ENCODE measurements at regions not wholly inside any gene's neighbourhood (a gene's known extent, or its start where the extent isn't known, plus 50 kb on each side); places are given as distances from the start of the nearest gene placed in this dataset.

GRCh38 chr16:9259914-9260608, 168.6 kb downstream of the HAPSTR1 start:
- Histone ChIP-seq H3K36me3 (ENCODE audit: control insufficient read depth in 2 of 2, insufficient read depth in 1 of 2, low read length in 2 of 2) (no peaks in the 10 kb centered on the region), H3K4me1 (ENCODE audit: control insufficient read depth, insufficient read depth, low read length) (peaks cover 6% of the 10 kb centered on the region), H3K9me3 (ENCODE audit: control insufficient read depth, insufficient read depth, low read depth, low read length) (no peaks in the 10 kb centered on the region), H3K27ac (ENCODE audit: extremely low read depth, low read depth, low read length) (no peak overlapping the region), H3K4me3 (ENCODE audit: low read depth, low read length) (no peak overlapping the region)
- CTCF ChIA-PET: interaction anchor here (0.5 to 2.1 kb wide), 7 partner anchors 12 to 1249 kb away, joined by 3 to 7 read pairs (median 3); no protein-coding TSS in a partner anchor
- POLR2A ChIA-PET: no interaction called here
- TF ChIP-seq ZBTB6 (tag by site-specific recombination; IDR thresholded peaks at IDR 0.05): no peak
- no peak for TF ChIP-seq OVOL3 (tag by site-specific recombination; IDR thresholded peaks at IDR 0.05)
- TF ChIP-seq ZBTB11 (tag by site-specific recombination; conservative IDR thresholded peaks at IDR 0.05; ENCODE audit: low read depth): no peak
- TF ChIP-seq ZNF2 (tag by site-specific recombination; IDR thresholded peaks at IDR 0.05): no peak

DNA sequence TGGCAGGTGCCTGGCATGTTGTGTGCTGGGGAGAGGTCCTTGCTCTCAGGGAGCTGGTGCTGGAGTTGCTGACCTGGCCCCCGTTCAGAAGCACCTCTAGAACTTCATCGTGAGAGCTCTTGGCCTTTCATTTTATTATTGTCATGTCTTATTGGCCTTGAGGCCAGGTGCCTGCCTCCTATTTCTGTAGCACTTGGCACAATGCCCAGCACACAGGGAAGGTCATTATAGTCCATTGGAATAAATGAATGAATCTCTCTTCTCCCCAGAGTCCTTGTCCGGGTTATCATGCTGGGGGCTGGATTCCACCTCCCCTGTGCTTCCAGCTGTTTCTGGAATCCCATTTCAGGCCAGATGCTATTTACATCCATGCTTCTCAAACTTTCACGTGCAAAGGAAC, 169.2 kb downstream of the HAPSTR1 start:
- Histone ChIP-seq H3K4me1 (ENCODE audit: control insufficient read depth, insufficient read depth, low read length) (peaks cover 4% of the 10 kb centered on the region), H3K9me3 (ENCODE audit: control insufficient read depth, insufficient read depth, low read depth, low read length) (no peaks in the 10 kb centered on the region), H3K36me3 (ENCODE audit: control insufficient read depth in 2 of 2, insufficient read depth in 1 of 2, low read length in 2 of 2) (no peaks in the 10 kb centered on the region), H3K27ac (ENCODE audit: extremely low read depth, low read depth, low read length) (no peak overlapping the region), H3K4me3 (ENCODE audit: low read depth, low read length) (no peak overlapping the region)
- POLR2A ChIA-PET: no interaction called here
- CTCF ChIA-PET: interaction anchor here (0.6 to 1.5 kb wide), 7 partner anchors 38 to 1249 kb away, joined by 3 to 6 read pairs (median 3); no protein-coding TSS in a partner anchor
- TF ChIP-seq, protein P1, sequence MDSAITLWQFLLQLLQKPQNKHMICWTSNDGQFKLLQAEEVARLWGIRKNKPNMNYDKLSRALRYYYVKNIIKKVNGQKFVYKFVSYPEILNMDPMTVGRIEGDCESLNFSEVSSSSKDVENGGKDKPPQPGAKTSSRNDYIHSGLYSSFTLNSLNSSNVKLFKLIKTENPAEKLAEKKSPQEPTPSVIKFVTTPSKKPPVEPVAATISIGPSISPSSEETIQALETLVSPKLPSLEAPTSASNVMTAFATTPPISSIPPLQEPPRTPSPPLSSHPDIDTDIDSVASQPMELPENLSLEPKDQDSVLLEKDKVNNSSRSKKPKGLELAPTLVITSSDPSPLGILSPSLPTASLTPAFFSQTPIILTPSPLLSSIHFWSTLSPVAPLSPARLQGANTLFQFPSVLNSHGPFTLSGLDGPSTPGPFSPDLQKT (IDR thresholded peaks at IDR 0.05; ENCODE audit: borderline replicate concordance, low read depth, low read length): no peak
- TF ChIP-seq, protein P2, sequence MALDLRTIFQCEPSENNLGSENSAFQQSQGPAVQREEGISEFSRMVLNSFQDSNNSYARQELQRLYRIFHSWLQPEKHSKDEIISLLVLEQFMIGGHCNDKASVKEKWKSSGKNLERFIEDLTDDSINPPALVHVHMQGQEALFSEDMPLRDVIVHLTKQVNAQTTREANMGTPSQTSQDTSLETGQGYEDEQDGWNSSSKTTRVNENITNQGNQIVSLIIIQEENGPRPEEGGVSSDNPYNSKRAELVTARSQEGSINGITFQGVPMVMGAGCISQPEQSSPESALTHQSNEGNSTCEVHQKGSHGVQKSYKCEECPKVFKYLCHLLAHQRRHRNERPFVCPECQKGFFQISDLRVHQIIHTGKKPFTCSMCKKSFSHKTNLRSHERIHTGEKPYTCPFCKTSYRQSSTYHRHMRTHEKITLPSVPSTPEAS (tag by site-specific recombination; IDR thresholded peaks at IDR 0.05): no peak
- TF ChIP-seq ZNF747 (tag by site-specific recombination; IDR thresholded peaks at IDR 0.05): no peak
- no peak for TF ChIP-seq ZNF530 (tag by site-specific recombination; IDR thresholded peaks at IDR 0.05; ENCODE audit: low read depth)
- TF ChIP-seq, protein P3, sequence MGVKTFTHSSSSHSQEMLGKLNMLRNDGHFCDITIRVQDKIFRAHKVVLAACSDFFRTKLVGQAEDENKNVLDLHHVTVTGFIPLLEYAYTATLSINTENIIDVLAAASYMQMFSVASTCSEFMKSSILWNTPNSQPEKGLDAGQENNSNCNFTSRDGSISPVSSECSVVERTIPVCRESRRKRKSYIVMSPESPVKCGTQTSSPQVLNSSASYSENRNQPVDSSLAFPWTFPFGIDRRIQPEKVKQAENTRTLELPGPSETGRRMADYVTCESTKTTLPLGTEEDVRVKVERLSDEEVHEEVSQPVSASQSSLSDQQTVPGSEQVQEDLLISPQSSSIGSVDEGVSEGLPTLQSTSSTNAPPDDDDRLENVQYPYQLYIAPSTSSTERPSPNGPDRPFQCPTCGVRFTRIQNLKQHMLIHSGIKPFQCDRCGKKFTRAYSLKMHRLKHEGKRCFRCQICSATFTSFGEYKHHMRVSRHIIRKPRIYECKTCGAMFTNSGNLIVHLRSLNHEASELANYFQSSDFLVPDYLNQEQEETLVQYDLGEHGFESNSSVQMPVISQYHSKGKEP (tag by site-specific recombination; IDR thresholded peaks at IDR 0.05): no peak
- TF ChIP-seq IKZF3 (tag by site-specific recombination; IDR thresholded peaks at IDR 0.05): no peak
- TF ChIP-seq, protein P4, sequence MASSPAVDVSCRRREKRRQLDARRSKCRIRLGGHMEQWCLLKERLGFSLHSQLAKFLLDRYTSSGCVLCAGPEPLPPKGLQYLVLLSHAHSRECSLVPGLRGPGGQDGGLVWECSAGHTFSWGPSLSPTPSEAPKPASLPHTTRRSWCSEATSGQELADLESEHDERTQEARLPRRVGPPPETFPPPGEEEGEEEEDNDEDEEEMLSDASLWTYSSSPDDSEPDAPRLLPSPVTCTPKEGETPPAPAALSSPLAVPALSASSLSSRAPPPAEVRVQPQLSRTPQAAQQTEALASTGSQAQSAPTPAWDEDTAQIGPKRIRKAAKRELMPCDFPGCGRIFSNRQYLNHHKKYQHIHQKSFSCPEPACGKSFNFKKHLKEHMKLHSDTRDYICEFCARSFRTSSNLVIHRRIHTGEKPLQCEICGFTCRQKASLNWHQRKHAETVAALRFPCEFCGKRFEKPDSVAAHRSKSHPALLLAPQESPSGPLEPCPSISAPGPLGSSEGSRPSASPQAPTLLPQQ (tag by site-specific recombination; IDR thresholded peaks at IDR 0.05): no peak
- no peak for TF ChIP-seq ZNF202 (tag by site-specific recombination; IDR thresholded peaks at IDR 0.05; ENCODE audit: borderline replicate concordance)
- no peak for TF ChIP-seq KLF1 (tag by site-specific recombination; IDR thresholded peaks at IDR 0.05)
- no peak for TF ChIP-seq ZNF488 (tag by site-specific recombination; IDR thresholded peaks at IDR 0.05)
- TF ChIP-seq TCF7L2 (IDR thresholded peaks at IDR 0.05; ENCODE audit: borderline replicate concordance, low read depth, low read length): no peak
- no peak for TF ChIP-seq ZNF341 (tag by site-specific recombination; IDR thresholded peaks at IDR 0.05; ENCODE audit: low read depth)
- TF ChIP-seq ZNF19 (tag by site-specific recombination; IDR thresholded peaks at IDR 0.05; ENCODE audit: low read depth): no peak
- no peak for TF ChIP-seq GFI1B (tag by site-specific recombination; IDR thresholded peaks at IDR 0.05)
- no peak for TF ChIP-seq ZNF335 (tag by site-specific recombination; conservative IDR thresholded peaks at IDR 0.05)
- no peak for TF ChIP-seq GLIS1 (tag by site-specific recombination; IDR thresholded peaks at IDR 0.05)
- no peak for TF ChIP-seq ZBTB7A (tag by site-specific recombination; IDR thresholded peaks at IDR 0.05; ENCODE audit: low read depth)
- TF ChIP-seq OVOL3 (tag by site-specific recombination; IDR thresholded peaks at IDR 0.05): no peak
